ENCODE measurements at regions not wholly inside any gene's neighbourhood (a gene's known extent, or its start where the extent isn't known, plus 50 kb on each side); places are given as distances from the start of the nearest gene placed in this dataset.

DNA sequence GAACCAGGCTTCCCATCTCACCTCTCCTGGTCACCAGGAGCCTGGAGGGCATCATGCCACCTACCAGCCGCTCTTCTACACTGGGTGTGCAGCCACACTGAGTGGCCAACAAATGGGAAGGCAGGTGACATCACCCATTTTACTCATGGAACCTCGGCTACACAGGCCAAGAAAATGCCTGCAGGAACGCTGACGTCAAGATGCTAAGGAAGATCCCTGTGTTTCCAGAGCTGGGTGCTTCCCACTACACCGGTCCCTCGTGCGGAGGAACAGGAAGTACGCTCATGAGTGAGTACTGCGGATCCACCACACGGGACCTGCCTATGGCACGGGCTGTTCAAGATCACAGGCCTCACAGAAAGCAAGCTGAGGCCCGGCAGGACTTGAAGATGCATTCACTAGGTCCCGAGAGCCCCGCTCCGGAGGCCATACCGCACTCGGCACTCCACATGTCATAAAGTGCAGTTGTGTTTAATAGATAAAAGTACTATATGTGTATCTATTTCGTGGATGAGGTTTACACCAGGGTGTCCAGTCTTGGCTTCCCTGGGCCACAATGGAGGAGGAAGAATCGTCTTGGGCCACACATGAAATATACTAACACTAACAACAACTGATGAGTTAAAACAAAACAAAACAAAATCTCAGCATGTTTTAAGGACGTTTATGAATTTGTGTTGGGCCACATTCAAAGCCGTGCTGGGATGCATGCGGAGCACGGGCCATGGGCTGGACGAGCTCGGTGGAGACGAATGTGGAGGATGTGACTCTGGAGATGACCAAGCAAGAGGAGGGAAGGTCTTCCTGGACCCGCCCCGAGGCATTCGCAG lies 257.9 kb downstream of the THBS2 start:
- Histone ChIP-seq H3K27me3 (ENCODE audit: insufficient read depth) (no peaks in the 10 kb centered on the region), H3K4me1 (ENCODE audit: control insufficient read depth in 1 of 2, insufficient read depth in 2 of 2, low read depth in 1 of 2, low read length in 1 of 2) (no peaks in the 10 kb centered on the region), H3K4me3 (ENCODE audit: low read depth in 2 of 2, low read length in 1 of 2) (no peak overlapping the region), H3K36me3 (replicated peaks in 1 of 2; ENCODE audit: control insufficient read depth in 1 of 2, insufficient read depth in 2 of 2, low read length in 1 of 2) (no peaks in the 10 kb centered on the region), H4K20me1 (ENCODE audit: insufficient read depth) (no peaks in the 10 kb centered on the region), H2AFZ (ENCODE audit: low read depth) (no peak overlapping the region), H3K9ac (no peak overlapping the region), H3K79me2 (ENCODE audit: insufficient read depth) (no peaks in the 10 kb centered on the region), H3K9me2 (no peaks in the 10 kb centered on the region), H3K9me3 (no peaks in the 10 kb centered on the region), H3F3A (replicated peaks; ENCODE audit: insufficient read depth) (no peaks in the 10 kb centered on the region), H3K4me2 (no peak overlapping the region), H3K27ac (ENCODE audit: low read depth in 2 of 2, low read length in 1 of 2) (no peak overlapping the region)
- DNase-seq: no peak
- CTCF ChIA-PET: no interaction called here
- WGBS (ENCODE audit: low lambda C conversion rate): 84% methylated on average over 29 of the region's 29 CpGs
- POLR2A ChIA-PET: no interaction called here
- TF ChIP-seq MEF2A (IDR thresholded peaks at IDR 0.05; ENCODE audit: borderline replicate concordance, low read depth) (no peak), NRF1 (IDR thresholded peaks at IDR 0.05; ENCODE audit: low read depth, low read length) (no peak), CHD2 (IDR thresholded peaks at IDR 0.05; ENCODE audit: low read length, partially characterized antibody) (no peak), RXRA (IDR thresholded peaks at IDR 0.05; ENCODE audit: borderline replicate concordance, low read depth) (no peak), EP300 (IDR thresholded peaks at IDR 0.05; ENCODE audit: borderline replicate concordance in 1 of 2, low read depth in 1 of 2, low read length in 1 of 2) (no peak), FOSL2 (IDR thresholded peaks at IDR 0.05; ENCODE audit: borderline replicate concordance, low read depth) (no peak), JUND (IDR thresholded peaks at IDR 0.05) (no peak), USF2 (IDR thresholded peaks at IDR 0.05; ENCODE audit: borderline replicate concordance, low read depth, low read length) (no peak), TEAD4 (IDR thresholded peaks at IDR 0.05; ENCODE audit: borderline replicate concordance, insufficient read depth) (no peak)
- TF ChIP-seq, protein P1, sequence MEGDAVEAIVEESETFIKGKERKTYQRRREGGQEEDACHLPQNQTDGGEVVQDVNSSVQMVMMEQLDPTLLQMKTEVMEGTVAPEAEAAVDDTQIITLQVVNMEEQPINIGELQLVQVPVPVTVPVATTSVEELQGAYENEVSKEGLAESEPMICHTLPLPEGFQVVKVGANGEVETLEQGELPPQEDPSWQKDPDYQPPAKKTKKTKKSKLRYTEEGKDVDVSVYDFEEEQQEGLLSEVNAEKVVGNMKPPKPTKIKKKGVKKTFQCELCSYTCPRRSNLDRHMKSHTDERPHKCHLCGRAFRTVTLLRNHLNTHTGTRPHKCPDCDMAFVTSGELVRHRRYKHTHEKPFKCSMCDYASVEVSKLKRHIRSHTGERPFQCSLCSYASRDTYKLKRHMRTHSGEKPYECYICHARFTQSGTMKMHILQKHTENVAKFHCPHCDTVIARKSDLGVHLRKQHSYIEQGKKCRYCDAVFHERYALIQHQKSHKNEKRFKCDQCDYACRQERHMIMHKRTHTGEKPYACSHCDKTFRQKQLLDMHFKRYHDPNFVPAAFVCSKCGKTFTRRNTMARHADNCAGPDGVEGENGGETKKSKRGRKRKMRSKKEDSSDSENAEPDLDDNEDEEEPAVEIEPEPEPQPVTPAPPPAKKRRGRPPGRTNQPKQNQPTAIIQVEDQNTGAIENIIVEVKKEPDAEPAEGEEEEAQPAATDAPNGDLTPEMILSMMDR (IDR thresholded peaks at IDR 0.05): no peak
- TF ChIP-seq, protein P2, sequence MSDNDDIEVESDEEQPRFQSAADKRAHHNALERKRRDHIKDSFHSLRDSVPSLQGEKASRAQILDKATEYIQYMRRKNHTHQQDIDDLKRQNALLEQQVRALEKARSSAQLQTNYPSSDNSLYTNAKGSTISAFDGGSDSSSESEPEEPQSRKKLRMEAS (IDR thresholded peaks at IDR 0.05; ENCODE audit: low read depth): no peak

DNA sequence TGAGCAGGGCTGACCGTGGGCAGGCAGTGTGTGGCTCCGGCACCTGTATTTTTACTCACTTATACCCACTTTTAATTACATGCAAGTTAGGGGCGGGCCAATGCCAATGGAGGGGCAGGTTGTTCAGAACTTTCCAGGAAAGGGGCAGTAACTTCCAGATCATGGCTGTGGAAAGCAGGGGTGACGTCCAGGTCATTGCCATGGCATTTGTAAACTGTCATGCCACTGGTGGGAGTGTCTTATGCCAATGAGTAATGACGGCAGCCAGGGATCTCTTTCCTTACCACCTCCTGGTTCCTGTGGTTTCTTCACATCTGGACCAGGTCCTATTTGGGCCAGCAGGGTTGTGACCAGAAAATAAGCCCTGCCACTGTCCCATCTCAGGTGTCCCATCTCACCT lies 258.7 kb downstream of the THBS2 start:
- WGBS (ENCODE audit: low lambda C conversion rate): 70% methylated on average over 5 of the region's 5 CpGs
- H3K9me3 ChIP-seq: no peaks in the 10 kb centered on the region
- CTCF ChIA-PET: no interaction called here
- H3F3A ChIP-seq (replicated peaks; ENCODE audit: insufficient read depth): no peaks in the 10 kb centered on the region
- no peak overlapping the region for H3K27ac ChIP-seq (ENCODE audit: low read depth in 2 of 2, low read length in 1 of 2)
- H3K9me2 ChIP-seq: no peaks in the 10 kb centered on the region
- H3K4me1 ChIP-seq (ENCODE audit: control insufficient read depth in 1 of 2, insufficient read depth in 2 of 2, low read depth in 1 of 2, low read length in 1 of 2): no peaks in the 10 kb centered on the region
- H3K9ac ChIP-seq: no peak overlapping the region
- H2AFZ ChIP-seq (ENCODE audit: low read depth): no peak overlapping the region
- H3K79me2 ChIP-seq (ENCODE audit: insufficient read depth): no peaks in the 10 kb centered on the region
- no peak overlapping the region for H3K4me2 ChIP-seq
- H4K20me1 ChIP-seq (ENCODE audit: insufficient read depth): no peaks in the 10 kb centered on the region
- H3K27me3 ChIP-seq (ENCODE audit: insufficient read depth): no peaks in the 10 kb centered on the region
- no peak overlapping the region for H3K4me3 ChIP-seq (ENCODE audit: low read depth in 2 of 2, low read length in 1 of 2)
- POLR2A ChIA-PET: no interaction called here
- no peak for DNase-seq
- H3K36me3 ChIP-seq (replicated peaks in 1 of 2; ENCODE audit: control insufficient read depth in 1 of 2, insufficient read depth in 2 of 2, low read length in 1 of 2): no peaks in the 10 kb centered on the region
- no peak for TF ChIP-seq MXI1 (IDR thresholded peaks at IDR 0.05; ENCODE audit: low read depth, low read length)
- no peak for TF ChIP-seq ELF1 (IDR thresholded peaks at IDR 0.05)
- TF ChIP-seq, protein P3, sequence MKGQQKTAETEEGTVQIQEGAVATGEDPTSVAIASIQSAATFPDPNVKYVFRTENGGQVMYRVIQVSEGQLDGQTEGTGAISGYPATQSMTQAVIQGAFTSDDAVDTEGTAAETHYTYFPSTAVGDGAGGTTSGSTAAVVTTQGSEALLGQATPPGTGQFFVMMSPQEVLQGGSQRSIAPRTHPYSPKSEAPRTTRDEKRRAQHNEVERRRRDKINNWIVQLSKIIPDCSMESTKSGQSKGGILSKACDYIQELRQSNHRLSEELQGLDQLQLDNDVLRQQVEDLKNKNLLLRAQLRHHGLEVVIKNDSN (IDR thresholded peaks at IDR 0.05; ENCODE audit: borderline replicate concordance, low read depth): no peak
- TF ChIP-seq CHD2 (IDR thresholded peaks at IDR 0.05; ENCODE audit: low read length, partially characterized antibody): no peak
- TF ChIP-seq RXRA (IDR thresholded peaks at IDR 0.05; ENCODE audit: borderline replicate concordance, low read depth): no peak
- no peak for TF ChIP-seq YY1 (IDR thresholded peaks at IDR 0.05; ENCODE audit: low read depth)
- TF ChIP-seq NFIC (IDR thresholded peaks at IDR 0.05; ENCODE audit: borderline replicate concordance): no peak
- no peak for TF ChIP-seq FOXJ3 (CRISPR knock-in tag; IDR thresholded peaks at IDR 0.05)
- TF ChIP-seq RCOR1 (IDR thresholded peaks at IDR 0.05; ENCODE audit: low read length): no peak
- no peak for TF ChIP-seq SMC3 (IDR thresholded peaks at IDR 0.05; ENCODE audit: low read depth, low read length)
- no peak for TF ChIP-seq GATA2 (CRISPR knock-in tag; IDR thresholded peaks at IDR 0.05)
- TF ChIP-seq FOSL2 (IDR thresholded peaks at IDR 0.05; ENCODE audit: borderline replicate concordance, low read depth): no peak
- TF ChIP-seq, protein P4, sequence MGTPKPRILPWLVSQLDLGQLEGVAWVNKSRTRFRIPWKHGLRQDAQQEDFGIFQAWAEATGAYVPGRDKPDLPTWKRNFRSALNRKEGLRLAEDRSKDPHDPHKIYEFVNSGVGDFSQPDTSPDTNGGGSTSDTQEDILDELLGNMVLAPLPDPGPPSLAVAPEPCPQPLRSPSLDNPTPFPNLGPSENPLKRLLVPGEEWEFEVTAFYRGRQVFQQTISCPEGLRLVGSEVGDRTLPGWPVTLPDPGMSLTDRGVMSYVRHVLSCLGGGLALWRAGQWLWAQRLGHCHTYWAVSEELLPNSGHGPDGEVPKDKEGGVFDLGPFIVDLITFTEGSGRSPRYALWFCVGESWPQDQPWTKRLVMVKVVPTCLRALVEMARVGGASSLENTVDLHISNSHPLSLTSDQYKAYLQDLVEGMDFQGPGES (IDR thresholded peaks at IDR 0.05; ENCODE audit: low read depth, low read length): no peak
- TF ChIP-seq EZH2phosphoT487 (IDR thresholded peaks at IDR 0.05; ENCODE audit: borderline replicate concordance, low read depth): no peak
